Activated T-cell treated with anti-CD3 and anti-CD28 coated beads, Interleukin-2, amount 50 U/mL, for 24 hours (primary cell): ENCODE measurements at regions not wholly inside any gene's neighbourhood (a gene's known extent, or its start where the extent isn't known, plus 50 kb on each side); places are given as distances from the start of the nearest gene placed in this dataset.

ENCODE experiments used
- DNase-seq: peaks from one replicate; pipeline ENCODE4 v3.0.0-alpha.2; 2020
- H3K27ac Mint-ChIP-seq: 2 replicates; pipeline ENCODE4 v1.8.0; 2020; ENCODE audit warnings: mild to moderate bottlenecking, mixed read lengths
- H3K27me3 Mint-ChIP-seq: 2 replicates; pipeline ENCODE4 v1.8.0; 2020; ENCODE audit warnings: mixed read lengths
- H3K36me3 Mint-ChIP-seq: 2 replicates; pipeline ENCODE4 v1.8.0; 2020; ENCODE audit warnings: low read depth, mixed read lengths
- H3K4me1 Mint-ChIP-seq: 2 replicates; pipeline ENCODE4 v1.8.0; 2020; ENCODE audit warnings: low read depth, mixed read lengths
- H3K4me3 Mint-ChIP-seq: 2 replicates; pipeline ENCODE4 v1.8.0; 2020; ENCODE audit warnings: mild to moderate bottlenecking, moderate library complexity, mixed read lengths
- H3K9me3 Mint-ChIP-seq: 2 replicates; pipeline ENCODE4 v1.8.0; 2020; ENCODE audit warnings: mixed read lengths

DNA sequence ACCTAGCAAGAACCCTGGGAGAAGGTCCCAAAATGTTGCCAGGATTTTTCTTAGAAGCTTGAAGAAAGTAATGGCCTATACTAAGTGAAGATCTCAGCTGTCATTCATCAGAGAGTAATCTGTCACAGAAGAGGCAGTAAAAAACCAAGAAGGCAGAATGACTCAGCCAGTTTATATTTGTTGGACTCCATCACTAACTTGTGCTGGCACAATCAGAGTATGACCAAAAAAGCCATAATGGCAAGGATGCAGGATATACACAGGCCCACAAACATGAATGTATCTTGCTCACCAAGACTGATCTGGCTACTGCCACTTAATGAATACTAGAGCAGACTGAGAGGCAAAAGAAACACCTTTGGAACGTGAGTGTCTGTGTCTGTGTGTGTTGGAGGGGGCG lies 104.0 kb upstream of the POU5F2 start:
- no peaks in the 10 kb centered on the region for H3K27me3 Mint-ChIP-seq
- no peak overlapping the region for H3K4me3 Mint-ChIP-seq
- H3K27ac Mint-ChIP-seq, result no peak overlapping the region
- no peaks in the 10 kb centered on the region for H3K4me1 Mint-ChIP-seq
- H3K9me3 Mint-ChIP-seq, result peaks cover 25% of the 10 kb centered on the region
- peaks cover 58% of the 10 kb centered on the region for H3K36me3 Mint-ChIP-seq
- DNase-seq, result no peak

DNA sequence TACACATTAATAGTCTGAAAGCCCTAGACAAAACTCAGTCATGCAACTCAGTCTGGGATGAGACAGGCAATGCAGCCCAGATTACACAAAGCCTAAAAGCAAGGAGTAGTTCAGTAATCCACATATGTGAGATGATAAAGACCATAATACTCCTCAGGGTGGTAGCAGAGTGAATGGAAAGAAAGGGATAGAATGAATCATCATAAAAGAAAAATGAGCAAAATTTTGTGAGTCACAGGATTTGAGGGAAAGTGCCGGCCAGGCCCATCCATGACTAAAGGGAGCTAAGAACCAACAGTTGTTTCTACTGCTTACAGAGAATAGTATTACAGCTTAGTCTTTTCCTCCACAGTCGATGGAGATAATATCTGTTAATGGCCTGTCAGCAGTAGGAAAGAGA lies 90.0 kb upstream of the POU5F2 start:
- Mint-ChIP-seq H3K4me1 (no peaks in the 10 kb centered on the region), H3K27ac (no peak overlapping the region), H3K9me3 (peaks cover 19% of the 10 kb centered on the region), H3K4me3 (no peak overlapping the region), H3K36me3 (peaks cover 40% of the 10 kb centered on the region), H3K27me3 (no peaks in the 10 kb centered on the region)
- DNase-seq, result no peak

DNA sequence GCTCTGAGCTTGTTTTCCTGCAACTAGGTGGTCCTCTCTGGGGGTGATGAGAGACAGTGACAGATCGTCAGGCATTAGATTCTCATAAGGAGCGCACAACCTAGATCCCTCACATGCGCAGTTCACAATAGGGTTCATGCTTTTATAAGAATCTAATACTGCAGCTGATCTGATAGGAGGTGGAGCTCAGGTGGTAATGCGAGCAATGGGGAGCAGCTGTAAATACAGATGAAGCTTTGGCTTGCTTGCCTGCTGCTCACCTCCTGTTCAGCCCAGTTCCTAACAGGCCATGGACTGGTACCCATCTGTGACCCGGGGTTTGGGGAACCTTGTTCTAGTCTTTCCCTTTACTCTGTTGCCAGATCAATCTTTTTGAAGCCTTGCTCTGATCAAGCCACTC lies 89.5 kb upstream of the POU5F2 start:
- H3K4me3 Mint-ChIP-seq, result no peak overlapping the region
- H3K4me1 Mint-ChIP-seq, result no peaks in the 10 kb centered on the region
- H3K27ac Mint-ChIP-seq, result no peak overlapping the region
- peaks cover 21% of the 10 kb centered on the region for H3K9me3 Mint-ChIP-seq
- no peaks in the 10 kb centered on the region for H3K27me3 Mint-ChIP-seq
- no peak for DNase-seq
- peaks cover 40% of the 10 kb centered on the region for H3K36me3 Mint-ChIP-seq

DNA sequence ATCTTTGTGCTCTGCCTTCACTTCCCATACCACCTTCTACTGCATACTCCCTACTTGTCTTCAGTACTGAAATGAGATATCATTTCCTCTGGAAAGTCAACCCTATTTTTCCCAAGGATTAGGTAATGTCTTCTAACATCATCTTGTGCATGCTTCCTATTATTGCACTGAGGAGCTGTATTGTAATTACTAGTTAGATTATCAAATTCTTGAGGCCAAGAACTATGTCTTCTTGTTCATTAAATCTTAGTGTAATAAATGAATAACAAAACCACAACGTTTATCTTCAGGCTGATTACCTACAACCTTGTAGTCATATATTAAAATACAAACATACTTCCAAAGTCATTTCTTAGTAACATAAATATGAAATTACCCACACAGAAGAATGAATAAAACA lies 87.9 kb upstream of the POU5F2 start:
- Mint-ChIP-seq H3K4me1 (no peaks in the 10 kb centered on the region), H3K9me3 (peaks cover 21% of the 10 kb centered on the region), H3K27ac (no peak overlapping the region), H3K4me3 (no peak overlapping the region), H3K36me3 (peaks cover 47% of the 10 kb centered on the region), H3K27me3 (no peaks in the 10 kb centered on the region)
- no peak for DNase-seq

DNA sequence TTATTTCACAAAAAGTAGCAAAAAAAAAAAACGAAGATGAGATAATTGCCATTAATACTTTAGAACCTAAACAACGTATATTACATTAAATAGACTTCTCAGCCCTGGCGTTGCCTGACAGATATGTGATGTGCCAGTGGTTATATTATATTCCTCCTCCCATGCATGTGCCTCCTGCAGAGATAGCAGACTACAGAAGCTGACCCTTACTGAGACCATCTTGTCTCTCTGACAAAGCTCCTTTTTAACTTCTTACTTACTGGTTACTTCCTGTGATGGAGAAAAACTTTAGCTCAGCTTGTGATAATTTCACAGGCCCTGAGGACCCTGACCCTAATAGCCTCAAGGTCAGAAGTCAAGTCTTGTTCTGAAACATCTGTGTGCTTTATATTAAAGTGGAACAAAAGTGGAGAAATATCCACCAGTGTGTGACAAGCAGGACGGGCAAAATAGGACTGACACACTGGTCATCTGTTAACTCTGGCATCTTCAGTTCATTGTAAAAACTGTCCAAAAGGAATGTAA lies 80.6 kb upstream of the POU5F2 start:
- Mint-ChIP-seq H3K36me3 (peaks cover 44% of the 10 kb centered on the region), H3K9me3 (peaks cover 4% of the 10 kb centered on the region), H3K4me1 (no peaks in the 10 kb centered on the region), H3K27ac (no peak overlapping the region), H3K27me3 (no peaks in the 10 kb centered on the region), H3K4me3 (no peak overlapping the region)
- no peak for DNase-seq

DNA sequence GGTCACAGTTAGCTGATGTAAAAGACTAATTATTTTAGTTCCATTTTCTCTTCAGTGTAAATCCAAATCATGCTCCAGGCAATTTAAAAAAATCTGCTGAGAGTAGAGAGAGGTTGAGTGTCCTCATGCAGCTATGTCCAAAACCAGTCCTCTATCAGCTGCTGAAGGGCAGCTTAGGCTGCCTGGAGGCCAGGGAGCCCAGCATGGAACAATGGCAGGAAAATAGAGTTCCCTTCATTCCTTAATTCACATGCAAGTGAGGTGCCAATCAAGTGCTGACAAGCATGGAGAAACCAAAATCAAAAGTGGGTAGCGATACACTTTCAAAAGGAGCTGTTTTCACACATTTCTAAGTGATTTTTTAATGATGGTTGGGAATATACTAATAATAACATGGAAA lies 78.3 kb upstream of the POU5F2 start:
- Mint-ChIP-seq H3K27me3 (no peaks in the 10 kb centered on the region), H3K36me3 (peaks cover 44% of the 10 kb centered on the region), H3K27ac (no peak overlapping the region), H3K9me3 (peaks cover 2% of the 10 kb centered on the region), H3K4me3 (no peak overlapping the region), H3K4me1 (no peaks in the 10 kb centered on the region)
- DNase-seq, result no peak

DNA sequence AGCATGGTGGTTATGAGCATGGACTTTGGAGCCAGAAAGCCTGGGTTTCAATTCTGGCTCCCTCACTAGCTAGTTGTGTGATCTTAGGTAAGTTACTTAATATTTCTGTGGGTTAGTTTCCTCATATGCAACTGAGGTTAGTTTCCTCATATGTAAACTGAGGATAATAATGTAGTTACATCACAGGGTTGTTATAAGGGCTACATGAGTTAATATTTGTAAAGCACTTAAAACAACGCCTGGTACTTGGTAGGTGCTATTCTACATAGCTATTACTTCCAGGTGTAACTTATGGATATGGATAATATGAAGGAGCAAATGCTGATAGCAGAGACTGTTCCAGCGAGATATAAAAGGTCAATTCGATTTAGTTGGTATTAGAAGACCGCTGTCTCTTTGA lies 69.4 kb upstream of the POU5F2 start:
- H3K27ac Mint-ChIP-seq, result no peak overlapping the region
- H3K9me3 Mint-ChIP-seq, result no peaks in the 10 kb centered on the region
- H3K27me3 Mint-ChIP-seq, result no peaks in the 10 kb centered on the region
- H3K36me3 Mint-ChIP-seq, result peaks cover 17% of the 10 kb centered on the region
- DNase-seq, result no peak
- H3K4me1 Mint-ChIP-seq, result no peaks in the 10 kb centered on the region
- no peak overlapping the region for H3K4me3 Mint-ChIP-seq

DNA sequence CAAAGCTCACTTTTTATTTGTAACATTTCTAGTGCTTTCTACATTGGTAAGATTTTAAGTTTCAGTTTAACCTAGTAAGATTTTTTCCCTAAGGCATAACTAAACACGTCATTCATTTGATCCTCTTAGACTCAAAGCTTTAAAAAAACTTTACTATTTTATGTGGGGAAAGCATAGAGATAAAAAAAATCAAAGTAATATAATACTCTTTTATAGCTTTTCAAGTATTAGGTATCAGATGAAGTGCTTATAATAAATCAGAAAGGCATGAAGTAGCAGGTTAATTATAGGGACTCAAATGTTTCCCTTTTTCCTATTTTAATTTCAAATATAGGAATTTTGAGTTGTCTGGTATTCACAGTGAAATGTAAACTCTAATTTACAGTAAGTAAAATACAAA lies 68.0 kb upstream of the POU5F2 start:
- Mint-ChIP-seq H3K9me3 (no peaks in the 10 kb centered on the region), H3K4me1 (no peaks in the 10 kb centered on the region), H3K27ac (no peak overlapping the region), H3K27me3 (no peaks in the 10 kb centered on the region), H3K36me3 (peaks cover 8% of the 10 kb centered on the region), H3K4me3 (no peak overlapping the region)
- DNase-seq, result no peak

DNA sequence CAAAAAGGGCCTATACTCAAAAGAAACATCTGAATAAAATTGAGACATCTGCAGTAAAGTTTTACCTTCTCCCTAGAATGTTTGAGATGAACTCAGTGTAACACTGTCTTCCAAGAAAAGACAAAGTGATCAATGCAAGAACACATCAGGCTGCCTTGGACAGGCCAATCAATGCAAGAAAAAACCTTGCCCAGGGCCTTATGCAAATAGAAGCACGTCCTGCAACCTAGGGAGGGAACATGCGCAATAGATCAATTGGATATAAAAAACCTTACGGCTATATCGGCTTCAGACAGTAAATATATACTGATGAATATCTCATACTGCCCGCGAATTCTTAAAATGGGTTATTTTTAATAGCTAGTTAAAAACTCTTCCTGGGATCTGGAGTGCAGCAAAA lies 66.4 kb upstream of the POU5F2 start:
- no peaks in the 10 kb centered on the region for H3K36me3 Mint-ChIP-seq
- H3K27ac Mint-ChIP-seq, result no peak overlapping the region
- no peaks in the 10 kb centered on the region for H3K4me1 Mint-ChIP-seq
- H3K27me3 Mint-ChIP-seq, result no peaks in the 10 kb centered on the region
- H3K9me3 Mint-ChIP-seq, result no peaks in the 10 kb centered on the region
- DNase-seq, result no peak
- no peak overlapping the region for H3K4me3 Mint-ChIP-seq

DNA sequence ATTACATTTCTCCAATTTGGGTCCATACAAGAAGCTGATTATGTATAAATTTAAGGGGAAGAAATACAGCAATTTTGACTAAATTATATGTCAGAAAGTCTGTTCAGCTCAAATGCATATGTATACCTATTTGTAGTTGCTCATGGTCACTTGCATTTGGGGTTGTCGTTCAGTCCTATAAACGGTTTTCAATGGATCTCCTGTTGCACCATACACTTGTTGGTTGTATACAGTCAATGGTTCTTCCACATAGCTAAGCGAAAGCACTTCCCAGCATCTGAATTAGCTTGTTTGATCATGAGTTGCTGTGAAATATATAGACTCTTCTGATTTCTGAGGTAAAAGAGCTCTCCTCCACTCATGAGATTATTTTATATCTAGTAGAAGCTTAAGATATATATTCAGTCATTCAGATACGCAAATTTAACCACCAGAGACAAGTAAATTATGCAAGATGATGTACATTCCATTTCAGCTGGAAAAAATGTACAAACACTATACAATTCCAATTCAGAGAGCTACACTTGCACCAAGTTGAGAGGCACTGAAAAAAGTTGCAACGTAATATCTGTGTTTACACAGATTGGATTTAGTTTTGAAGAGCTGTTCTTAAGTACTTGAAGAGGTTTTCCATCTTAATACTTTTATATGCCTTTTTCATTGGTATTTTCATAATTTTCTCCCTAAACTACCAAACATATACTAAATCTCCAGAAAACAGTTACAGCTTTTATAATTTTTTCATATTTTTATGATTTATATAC lies 64.4 kb upstream of the POU5F2 start:
- Mint-ChIP-seq H3K27me3 (no peaks in the 10 kb centered on the region), H3K9me3 (no peaks in the 10 kb centered on the region), H3K4me3 (no peak overlapping the region), H3K27ac (no peak overlapping the region), H3K36me3 (no peaks in the 10 kb centered on the region), H3K4me1 (no peaks in the 10 kb centered on the region)
- DNase-seq, result no peak

DNA sequence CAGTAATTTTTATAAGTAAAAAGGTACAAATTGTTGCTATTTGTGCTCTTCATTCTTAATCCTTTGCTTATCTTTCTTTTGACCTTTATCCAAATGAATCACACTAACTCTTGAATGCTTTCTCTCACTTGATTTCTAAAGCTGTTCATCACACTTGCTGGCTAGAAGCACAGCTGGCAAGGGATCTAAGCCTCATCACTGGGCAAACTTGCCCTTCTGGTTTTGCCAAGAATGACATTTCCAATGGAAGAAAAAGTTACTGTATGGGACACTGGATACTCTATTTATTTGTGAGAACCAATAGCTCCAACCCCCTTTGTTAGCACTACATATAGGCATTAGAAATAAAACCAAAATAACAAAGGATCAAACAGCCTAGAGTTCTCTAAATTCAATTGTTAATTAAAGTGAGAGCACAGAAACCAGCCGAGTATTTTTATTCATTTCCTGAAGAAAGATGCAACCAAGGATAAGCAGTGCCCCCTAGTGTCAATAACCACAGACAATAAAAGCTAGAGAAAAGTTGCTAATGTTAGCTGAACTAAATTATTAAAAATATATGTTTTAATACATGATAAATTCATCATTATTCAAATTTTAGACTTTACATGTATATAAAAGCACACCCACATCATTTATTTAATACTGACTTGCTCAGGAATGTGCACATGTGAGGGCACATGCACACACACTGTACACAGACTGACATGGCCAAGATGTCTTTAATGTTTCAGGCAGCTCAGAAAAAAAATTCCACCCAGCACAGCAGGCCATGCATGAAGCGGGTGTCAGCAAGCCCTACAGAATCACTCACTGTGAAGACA lies 59.8 kb upstream of the POU5F2 start:
- no peaks in the 10 kb centered on the region for H3K27me3 Mint-ChIP-seq
- no peak for DNase-seq
- no peaks in the 10 kb centered on the region for H3K9me3 Mint-ChIP-seq
- H3K4me3 Mint-ChIP-seq, result no peak overlapping the region
- H3K36me3 Mint-ChIP-seq, result peaks cover 10% of the 10 kb centered on the region
- no peak overlapping the region for H3K27ac Mint-ChIP-seq
- H3K4me1 Mint-ChIP-seq, result no peaks in the 10 kb centered on the region

DNA sequence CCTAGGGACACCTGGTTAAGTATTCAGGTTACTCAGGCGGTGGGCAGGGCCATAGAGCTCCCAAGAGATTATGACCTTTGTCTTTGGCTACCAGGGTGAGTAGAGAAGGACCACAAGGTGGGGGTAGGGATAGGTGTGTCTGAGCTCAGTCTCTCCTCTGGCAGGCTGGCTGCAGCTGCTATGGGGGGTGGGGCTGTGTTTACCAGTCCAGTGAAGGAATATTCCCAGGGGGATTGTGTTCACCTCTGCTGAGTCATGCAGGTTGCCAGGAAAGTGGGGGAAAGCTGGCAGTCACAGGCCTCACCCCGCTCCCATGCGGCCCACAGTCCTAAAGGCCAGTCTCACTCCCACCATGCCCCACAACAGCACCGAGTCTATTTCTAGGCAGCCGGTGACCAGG lies 53.6 kb upstream of the POU5F2 start:
- no peak overlapping the region for H3K27ac Mint-ChIP-seq
- DNase-seq, result no peak
- H3K9me3 Mint-ChIP-seq, result no peaks in the 10 kb centered on the region
- H3K27me3 Mint-ChIP-seq, result no peaks in the 10 kb centered on the region
- no peaks in the 10 kb centered on the region for H3K4me1 Mint-ChIP-seq
- H3K4me3 Mint-ChIP-seq, result no peak overlapping the region
- H3K36me3 Mint-ChIP-seq, result peaks cover 31% of the 10 kb centered on the region

DNA sequence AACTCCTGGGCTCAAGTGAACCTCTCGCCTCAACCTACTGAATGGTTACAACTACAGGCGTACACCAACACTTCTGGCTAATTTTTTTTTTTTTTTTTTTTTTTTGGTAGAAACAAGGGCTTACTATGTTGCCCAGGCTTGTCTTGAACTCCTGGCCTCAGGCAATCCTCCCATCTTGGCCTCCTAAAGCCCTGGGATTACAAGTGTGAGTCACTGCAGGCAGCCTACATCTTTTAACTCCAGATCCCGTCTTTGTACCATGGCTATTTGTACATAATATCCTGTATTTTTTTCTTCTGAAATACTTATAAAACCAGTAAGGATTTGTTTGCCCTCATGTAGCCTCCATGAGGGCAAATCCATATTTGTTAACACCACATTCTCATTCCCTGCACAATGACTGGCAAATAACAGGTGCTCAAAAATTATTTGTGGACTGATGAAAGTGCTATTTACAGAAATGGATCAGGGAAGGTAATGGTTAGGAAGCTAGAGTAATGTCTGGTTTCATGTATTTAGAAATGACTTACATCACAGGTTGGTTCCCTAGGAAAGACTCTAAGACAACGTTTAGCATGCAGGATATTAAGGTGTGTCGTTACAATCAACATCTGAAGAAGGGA lies 51.9 kb upstream of the POU5F2 start:
- no peak overlapping the region for H3K4me3 Mint-ChIP-seq
- no peaks in the 10 kb centered on the region for H3K4me1 Mint-ChIP-seq
- no peak for DNase-seq
- no peaks in the 10 kb centered on the region for H3K27me3 Mint-ChIP-seq
- H3K27ac Mint-ChIP-seq, result no peak overlapping the region
- peaks cover 31% of the 10 kb centered on the region for H3K36me3 Mint-ChIP-seq
- H3K9me3 Mint-ChIP-seq, result no peaks in the 10 kb centered on the region

DNA sequence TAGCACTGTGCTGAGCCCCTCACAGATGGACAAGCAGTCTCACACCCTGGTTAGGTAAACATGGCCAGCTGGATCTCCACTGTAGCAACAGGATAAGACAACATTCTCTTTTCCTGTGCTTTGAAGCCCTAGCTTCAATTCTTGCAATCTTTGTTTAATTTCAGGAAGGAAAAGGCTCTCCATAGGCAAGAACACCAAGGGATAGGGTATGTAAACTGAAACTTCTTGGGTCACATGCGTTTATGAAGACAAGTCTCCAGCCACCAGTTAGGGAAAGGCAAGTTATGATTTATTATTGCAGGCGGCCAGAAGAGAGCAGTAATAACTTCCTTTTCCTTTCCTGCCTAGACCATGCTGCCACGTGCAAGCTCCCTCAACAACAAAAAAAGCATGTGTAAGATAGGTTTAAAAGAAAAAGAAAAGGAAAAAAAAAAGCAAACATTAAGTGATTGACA lies 50.1 kb upstream of the POU5F2 start:
- H3K27ac Mint-ChIP-seq, result no peak overlapping the region
- H3K36me3 Mint-ChIP-seq, result peaks cover 25% of the 10 kb centered on the region
- no peaks in the 10 kb centered on the region for H3K27me3 Mint-ChIP-seq
- DNase-seq, result no peak
- no peaks in the 10 kb centered on the region for H3K4me1 Mint-ChIP-seq
- no peaks in the 10 kb centered on the region for H3K9me3 Mint-ChIP-seq
- no peak overlapping the region for H3K4me3 Mint-ChIP-seq
